Chondrocyte (in vitro differentiated cells): ENCODE measurements at regions not wholly inside any gene's neighbourhood (a gene's known extent, or its start where the extent isn't known, plus 50 kb on each side); places are given as distances from the start of the nearest gene placed in this dataset.

Experiments used
- DNase-seq: peaks from one replicate; pipeline ENCODE4 v3.0.0; 2021; ENCODE audit warnings: mixed read lengths, low spot score
- H3K27ac Mint-ChIP-seq: one replicate; pipeline ENCODE4 v1.8.0; 2021; ENCODE audit warnings: mild to moderate bottlenecking, moderate library complexity, mixed read lengths; ENCODE audit not compliant: unreplicated experiment
- H3K27me3 Mint-ChIP-seq: 2 replicates; pipeline ENCODE4 v1.8.0; 2021; ENCODE audit warnings: low read depth, mixed read lengths
- H3K36me3 Mint-ChIP-seq: 2 replicates; pipeline ENCODE4 v1.8.0; 2021; ENCODE audit warnings: low read depth, mixed read lengths
- H3K4me1 Mint-ChIP-seq: 2 replicates; pipeline ENCODE4 v1.8.0; 2021; ENCODE audit warnings: low read depth, mild to moderate bottlenecking, mixed read lengths
- H3K4me3 Mint-ChIP-seq: one replicate; pipeline ENCODE4 v1.8.0; 2021; ENCODE audit warnings: mild to moderate bottlenecking, moderate library complexity, mixed read lengths; ENCODE audit not compliant: unreplicated experiment
- H3K9me3 Mint-ChIP-seq: 2 replicates; pipeline ENCODE4 v1.8.0; 2021; ENCODE audit warnings: low read depth, mixed read lengths
- TF ChIP-seq, protein P1 (sequence below): fragments of 200-600 bp; sonication (generic); IDR thresholded peaks from 2 replicates; pipeline ENCODE4 v1.5.0; 2021; ENCODE audit warnings: antibody characterized with exemption, mild to moderate bottlenecking, moderate library complexity

DNA sequence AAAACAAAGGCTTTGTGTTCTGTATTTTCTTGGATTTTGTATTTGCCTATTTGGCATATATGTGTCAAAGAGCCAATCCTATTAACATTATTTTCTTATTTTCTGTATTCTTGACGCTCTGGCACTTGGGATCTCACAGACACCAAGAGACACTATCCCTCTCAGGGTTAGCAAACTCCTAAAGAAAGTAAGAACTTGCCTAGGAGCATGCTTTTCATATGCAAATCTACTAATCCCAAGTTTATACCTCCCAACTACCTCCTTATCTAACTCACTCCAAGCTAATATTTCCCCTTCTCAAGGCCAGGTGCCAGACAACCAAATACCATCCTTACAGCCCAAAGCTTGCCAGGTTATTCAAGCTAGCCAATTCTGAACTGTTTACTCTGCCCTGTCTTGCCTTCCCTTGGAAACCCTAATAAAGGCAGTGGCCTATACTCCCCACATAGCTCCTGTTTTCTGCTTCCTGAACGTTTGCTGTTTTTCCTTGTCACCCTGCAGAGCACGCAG lies 455.4 kb upstream of the ANO3 start:
- Mint-ChIP-seq H3K4me1 (no peaks in the 10 kb centered on the region), H3K27me3 (peaks cover 3% of the 10 kb centered on the region)
- TF ChIP-seq, protein P1, sequence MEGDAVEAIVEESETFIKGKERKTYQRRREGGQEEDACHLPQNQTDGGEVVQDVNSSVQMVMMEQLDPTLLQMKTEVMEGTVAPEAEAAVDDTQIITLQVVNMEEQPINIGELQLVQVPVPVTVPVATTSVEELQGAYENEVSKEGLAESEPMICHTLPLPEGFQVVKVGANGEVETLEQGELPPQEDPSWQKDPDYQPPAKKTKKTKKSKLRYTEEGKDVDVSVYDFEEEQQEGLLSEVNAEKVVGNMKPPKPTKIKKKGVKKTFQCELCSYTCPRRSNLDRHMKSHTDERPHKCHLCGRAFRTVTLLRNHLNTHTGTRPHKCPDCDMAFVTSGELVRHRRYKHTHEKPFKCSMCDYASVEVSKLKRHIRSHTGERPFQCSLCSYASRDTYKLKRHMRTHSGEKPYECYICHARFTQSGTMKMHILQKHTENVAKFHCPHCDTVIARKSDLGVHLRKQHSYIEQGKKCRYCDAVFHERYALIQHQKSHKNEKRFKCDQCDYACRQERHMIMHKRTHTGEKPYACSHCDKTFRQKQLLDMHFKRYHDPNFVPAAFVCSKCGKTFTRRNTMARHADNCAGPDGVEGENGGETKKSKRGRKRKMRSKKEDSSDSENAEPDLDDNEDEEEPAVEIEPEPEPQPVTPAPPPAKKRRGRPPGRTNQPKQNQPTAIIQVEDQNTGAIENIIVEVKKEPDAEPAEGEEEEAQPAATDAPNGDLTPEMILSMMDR: no peak

DNA sequence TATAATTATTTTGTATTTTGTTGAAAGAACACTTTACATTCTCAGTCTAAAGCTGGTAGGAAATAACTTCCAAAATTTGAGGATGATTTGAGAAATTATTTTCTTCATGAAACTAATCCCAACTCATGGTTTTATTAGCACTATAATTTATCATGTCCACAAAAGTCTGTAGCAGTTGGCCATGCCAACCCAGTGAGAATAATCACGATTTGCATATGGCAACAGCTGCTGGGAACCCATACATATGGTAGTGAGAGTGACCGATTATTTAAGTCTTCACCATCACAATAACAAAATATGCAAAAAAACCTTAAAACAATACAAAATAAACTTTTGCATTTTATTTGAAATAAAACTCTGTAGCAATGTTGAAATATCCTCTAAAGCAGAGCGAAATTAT lies 445.9 kb upstream of the ANO3 start:
- Mint-ChIP-seq H3K36me3 (no peaks in the 10 kb centered on the region), H3K4me1 (no peaks in the 10 kb centered on the region), H3K9me3 (peaks cover 4% of the 10 kb centered on the region), H3K4me3 (no peak overlapping the region), H3K27me3 (peaks cover 1% of the 10 kb centered on the region), H3K27ac (no peak overlapping the region)
- no peak for DNase-seq
- TF ChIP-seq, protein P1: no peak

More for the DNA sequence above, 455.4 kb upstream of the ANO3 start:
- no peak for DNase-seq
- Mint-ChIP-seq H3K4me3 (no peak overlapping the region), H3K9me3 (peaks cover 8% of the 10 kb centered on the region), H3K36me3 (no peaks in the 10 kb centered on the region), H3K27ac (no peak overlapping the region)

DNA sequence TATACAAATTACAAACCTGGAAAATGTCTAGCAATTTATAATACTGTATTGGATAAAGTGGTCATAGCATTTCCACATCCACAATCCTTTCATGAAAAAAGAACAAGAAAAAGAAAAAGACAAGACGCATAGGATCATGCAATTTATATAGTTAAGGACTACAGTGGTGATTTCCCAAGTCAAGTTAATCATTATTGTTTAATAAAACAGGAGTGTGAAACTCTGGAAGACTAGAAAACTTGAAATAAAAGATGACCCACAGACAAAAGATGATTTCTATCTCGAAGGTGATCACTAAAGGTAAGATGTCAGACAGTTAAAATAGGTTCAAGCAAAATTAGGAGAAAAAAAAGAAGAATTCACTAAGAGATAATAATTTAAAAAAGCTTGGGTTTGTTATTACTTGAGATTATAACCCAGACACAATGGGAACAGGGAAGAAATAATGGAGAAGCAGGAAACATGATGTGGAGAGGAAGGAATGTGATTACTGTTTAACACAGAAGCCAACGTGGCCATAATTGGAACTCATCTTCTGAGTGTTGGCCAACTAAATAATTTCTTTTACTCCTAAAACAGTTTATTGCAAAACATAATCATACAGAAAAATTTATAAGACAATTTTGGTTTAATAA lies 441.2 kb upstream of the ANO3 start:
- no peak for DNase-seq
- no peak overlapping the region for H3K27ac Mint-ChIP-seq

DNA sequence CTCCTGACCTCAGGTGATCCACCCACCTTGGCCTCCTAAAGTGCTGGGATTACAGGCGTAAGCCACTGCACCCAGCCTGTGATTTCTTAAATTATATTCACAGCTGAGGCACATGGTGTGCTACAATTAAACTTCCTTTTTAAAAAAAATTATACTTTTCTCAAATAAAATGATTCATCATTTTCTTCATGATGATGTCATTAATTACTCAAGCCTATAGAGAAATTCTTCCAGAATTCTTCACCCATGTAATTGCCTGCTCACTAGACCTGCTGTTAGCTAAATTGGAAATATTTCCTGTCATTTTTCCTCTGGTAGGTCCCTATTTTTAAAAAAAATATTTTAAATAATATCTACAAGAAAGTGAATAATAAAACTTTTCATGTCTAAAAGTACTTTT lies 440.0 kb upstream of the ANO3 start:
- TF ChIP-seq, protein P1: no peak
- no peak for DNase-seq
- Mint-ChIP-seq H3K4me1 (no peaks in the 10 kb centered on the region), H3K36me3 (no peaks in the 10 kb centered on the region), H3K4me3 (no peak overlapping the region), H3K27ac (no peak overlapping the region), H3K27me3 (peaks cover 1% of the 10 kb centered on the region), H3K9me3 (no peaks in the 10 kb centered on the region)

More for the DNA sequence above, 441.2 kb upstream of the ANO3 start:
- Mint-ChIP-seq H3K4me1 (no peaks in the 10 kb centered on the region), H3K9me3 (no peaks in the 10 kb centered on the region), H3K36me3 (no peaks in the 10 kb centered on the region), H3K27me3 (peaks cover 1% of the 10 kb centered on the region), H3K4me3 (no peak overlapping the region)
- TF ChIP-seq, protein P1: no peak

DNA sequence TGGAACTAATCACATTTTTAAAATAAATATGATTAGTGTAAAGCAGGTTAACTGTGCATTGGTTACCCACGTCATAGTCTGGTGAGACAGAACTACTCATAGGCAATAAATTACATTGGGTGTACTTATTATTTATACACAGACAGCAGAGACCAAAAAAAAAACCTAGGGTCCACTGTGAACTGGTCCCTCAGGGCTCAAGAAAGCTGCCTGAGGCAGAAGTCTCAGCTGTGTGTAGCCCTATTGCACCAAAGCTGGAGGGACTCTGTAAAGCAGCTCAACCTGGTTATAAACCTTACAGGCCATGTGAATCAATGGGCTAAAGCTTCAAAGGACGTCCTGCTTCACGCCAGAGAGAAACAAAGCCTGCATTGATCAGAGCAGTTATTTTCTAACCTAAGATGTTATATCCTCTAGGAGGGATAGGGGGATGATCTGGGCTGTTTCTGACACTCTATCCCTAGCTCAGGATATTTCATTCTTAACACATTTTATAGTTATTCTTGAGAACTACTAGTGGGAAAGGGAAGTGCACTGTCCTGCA lies 432.2 kb upstream of the ANO3 start:
- TF ChIP-seq, protein P1: no peak
- Mint-ChIP-seq H3K27me3 (no peaks in the 10 kb centered on the region), H3K36me3 (no peaks in the 10 kb centered on the region), H3K4me1 (no peaks in the 10 kb centered on the region), H3K4me3 (no peak overlapping the region), H3K9me3 (peaks cover 6% of the 10 kb centered on the region), H3K27ac (no peak overlapping the region)
- no peak for DNase-seq
